Progenitor cell of endocrine pancreas (in vitro differentiated cells): ENCODE measurements at regions not wholly inside any gene's neighbourhood (a gene's known extent, or its start where the extent isn't known, plus 50 kb on each side); places are given as distances from the start of the nearest gene placed in this dataset.
"Not testable (repeated sequence)": the region's sequence is repeated elsewhere in the genome, so short reads cannot be mapped to it uniquely, and the experiment has no call there.

ENCODE experiments used
- DNase-seq: peaks from one replicate; pipeline ENCODE4 v3.0.0; 2021; ENCODE audit warnings: low spot score; ENCODE audit not compliant: unreplicated experiment
- H3K27ac Mint-ChIP-seq: 2 replicates; pipeline ENCODE4 v1.8.0; 2021; ENCODE audit warnings: mild to moderate bottlenecking, moderate library complexity, mixed read lengths
- H3K27me3 Mint-ChIP-seq: 2 replicates; pipeline ENCODE4 v1.8.0; 2021; ENCODE audit warnings: mixed read lengths
- H3K36me3 Mint-ChIP-seq: 2 replicates; pipeline ENCODE4 v1.8.0; 2022; ENCODE audit warnings: mixed read lengths; ENCODE audit not compliant: insufficient read depth
- H3K4me1 Mint-ChIP-seq: 2 replicates; pipeline ENCODE4 v1.8.0; 2021; ENCODE audit warnings: low read depth, mixed read lengths
- H3K4me3 Mint-ChIP-seq: 2 replicates; pipeline ENCODE4 v1.8.0; 2021; ENCODE audit warnings: low read depth, mild to moderate bottlenecking, moderate library complexity, mixed read lengths
- H3K9me3 Mint-ChIP-seq: 2 replicates; pipeline ENCODE4 v1.8.0; 2021; ENCODE audit warnings: low read depth, mixed read lengths
- CTCF ChIP-seq: fragments of 200-600 bp; sonication (generic); IDR thresholded peaks from one replicate; pipeline ENCODE4 v1.5.0; 2021; ENCODE audit warnings: antibody characterized with exemption, mild to moderate bottlenecking; ENCODE audit not compliant: unreplicated experiment

GRCh38 chr10:111319866-111320265, 243.0 kb downstream of the ADRA2A start:
- Mint-ChIP-seq H3K27me3 (peaks cover 11% of the 10 kb centered on the region), H3K4me1 (no peaks in the 10 kb centered on the region), H3K36me3 (no peaks in the 10 kb centered on the region), H3K4me3 (no peak overlapping the region), H3K9me3 (no peaks in the 10 kb centered on the region), H3K27ac (no peak overlapping the region)
- no peak for TF ChIP-seq CTCF
- no peak for DNase-seq

- H3K4me1 Mint-ChIP-seq: no peaks in the 10 kb centered on the region
- H3K36me3 Mint-ChIP-seq: no peaks in the 10 kb centered on the region
- no peak overlapping the region for H3K4me3 Mint-ChIP-seq
- peaks cover 5% of the 10 kb centered on the region for H3K9me3 Mint-ChIP-seq
- H3K27me3 Mint-ChIP-seq: peaks cover 16% of the 10 kb centered on the region
- H3K27ac Mint-ChIP-seq: no peak overlapping the region
- no peak for DNase-seq
- TF ChIP-seq CTCF: peak; percentile 38
Observed at GRCh38 chr10:111323389-111323966, 246.6 kb downstream of the ADRA2A start.

GRCh38 chr10:111332174-111332573, 255.3 kb downstream of the ADRA2A start:
- not testable (repeated sequence) for H3K36me3 Mint-ChIP-seq, H3K4me3 Mint-ChIP-seq, DNase-seq, H3K4me1 Mint-ChIP-seq, H3K27ac Mint-ChIP-seq, H3K27me3 Mint-ChIP-seq, H3K9me3 Mint-ChIP-seq

GRCh38 chr10:111335826-111336225, 259.0 kb downstream of the ADRA2A start:
- H3K27me3 Mint-ChIP-seq: no peaks in the 10 kb centered on the region
- no peak for DNase-seq
- peaks cover 3% of the 10 kb centered on the region for H3K36me3 Mint-ChIP-seq
- H3K9me3 Mint-ChIP-seq: peaks cover 14% of the 10 kb centered on the region
- no peak for TF ChIP-seq CTCF
- H3K27ac Mint-ChIP-seq: no peak overlapping the region
- H3K4me3 Mint-ChIP-seq: no peak overlapping the region
- H3K4me1 Mint-ChIP-seq: no peaks in the 10 kb centered on the region

GRCh38 chr10:111338035-111338434, 261.2 kb downstream of the ADRA2A start:
- no peak overlapping the region for H3K4me3 Mint-ChIP-seq
- peaks cover 24% of the 10 kb centered on the region for H3K9me3 Mint-ChIP-seq
- peaks cover 5% of the 10 kb centered on the region for H3K36me3 Mint-ChIP-seq
- no peaks in the 10 kb centered on the region for H3K4me1 Mint-ChIP-seq
- H3K27me3 Mint-ChIP-seq: no peaks in the 10 kb centered on the region
- no peak overlapping the region for H3K27ac Mint-ChIP-seq
- DNase-seq: no peak
- no peak for TF ChIP-seq CTCF

GRCh38 chr10:111338805-111339204, 262.0 kb downstream of the ADRA2A start:
- no peaks in the 10 kb centered on the region for H3K4me1 Mint-ChIP-seq
- DNase-seq: no peak
- H3K27ac Mint-ChIP-seq: no peak overlapping the region
- H3K4me3 Mint-ChIP-seq: no peak overlapping the region
- no peak for TF ChIP-seq CTCF
- H3K9me3 Mint-ChIP-seq: peaks cover 24% of the 10 kb centered on the region
- peaks cover 5% of the 10 kb centered on the region for H3K36me3 Mint-ChIP-seq
- H3K27me3 Mint-ChIP-seq: no peaks in the 10 kb centered on the region
